ENCODE measurements at regions not wholly inside any gene's neighbourhood (a gene's known extent, or its start where the extent isn't known, plus 50 kb on each side); places are given as distances from the start of the nearest gene placed in this dataset.

DNA sequence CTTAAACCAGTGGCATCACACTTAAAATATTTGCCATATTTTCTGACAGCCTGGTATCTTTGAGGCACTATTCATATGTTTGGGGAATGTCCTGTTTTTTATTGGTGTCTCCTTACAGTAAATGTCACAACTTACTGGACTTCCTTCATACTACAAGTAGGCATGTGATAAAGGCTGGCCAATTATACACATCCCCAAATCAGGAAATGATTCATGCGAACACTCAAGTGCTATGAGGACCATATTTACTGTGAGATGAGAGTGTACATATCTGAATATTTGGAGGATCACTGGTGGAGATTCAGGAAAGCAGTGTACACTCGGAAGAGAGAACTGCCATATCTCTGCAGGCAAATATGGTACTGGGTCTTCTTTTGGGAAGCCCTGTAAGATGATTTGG is 913.8 kb upstream of the CHORDC1 start:
- Mint-ChIP-seq H3K27me3 (ENCODE audit: low read depth in 2 of 2) (no peaks in the 10 kb centered on the region), H3K4me3 (no peak overlapping the region), H3K27ac (no peak overlapping the region), H3K9me3 (peaks cover 10 to 11% of the 10 kb centered on the region in 2 donors), H3K36me3 (no peaks in the 10 kb centered on the region), H3K4me1 (no peaks in the 10 kb centered on the region)
- Histone ChIP-seq H3K36me3 (ENCODE audit: control insufficient read depth, insufficient read depth, low read length) (no peaks in the 10 kb centered on the region), H3K27ac (ENCODE audit: low read length) (no peak overlapping the region), H3K9me3 (ENCODE audit: control insufficient read depth, insufficient read depth, low read length) (peaks cover 2% of the 10 kb centered on the region), H3K4me3 (ENCODE audit: low read length) (no peak overlapping the region), H3K27me3 (ENCODE audit: control insufficient read depth, insufficient read depth, low read length) (no peaks in the 10 kb centered on the region), H3K4me1 (ENCODE audit: control insufficient read depth, insufficient read depth, low read length) (no peaks in the 10 kb centered on the region)
- no peak for DNase-seq
- 84% methylated on average over 2 of the region's 2 CpGs for WGBS (ENCODE audit: insufficient coverage)
- no peak for ATAC-seq
- TF ChIP-seq, protein P1, sequence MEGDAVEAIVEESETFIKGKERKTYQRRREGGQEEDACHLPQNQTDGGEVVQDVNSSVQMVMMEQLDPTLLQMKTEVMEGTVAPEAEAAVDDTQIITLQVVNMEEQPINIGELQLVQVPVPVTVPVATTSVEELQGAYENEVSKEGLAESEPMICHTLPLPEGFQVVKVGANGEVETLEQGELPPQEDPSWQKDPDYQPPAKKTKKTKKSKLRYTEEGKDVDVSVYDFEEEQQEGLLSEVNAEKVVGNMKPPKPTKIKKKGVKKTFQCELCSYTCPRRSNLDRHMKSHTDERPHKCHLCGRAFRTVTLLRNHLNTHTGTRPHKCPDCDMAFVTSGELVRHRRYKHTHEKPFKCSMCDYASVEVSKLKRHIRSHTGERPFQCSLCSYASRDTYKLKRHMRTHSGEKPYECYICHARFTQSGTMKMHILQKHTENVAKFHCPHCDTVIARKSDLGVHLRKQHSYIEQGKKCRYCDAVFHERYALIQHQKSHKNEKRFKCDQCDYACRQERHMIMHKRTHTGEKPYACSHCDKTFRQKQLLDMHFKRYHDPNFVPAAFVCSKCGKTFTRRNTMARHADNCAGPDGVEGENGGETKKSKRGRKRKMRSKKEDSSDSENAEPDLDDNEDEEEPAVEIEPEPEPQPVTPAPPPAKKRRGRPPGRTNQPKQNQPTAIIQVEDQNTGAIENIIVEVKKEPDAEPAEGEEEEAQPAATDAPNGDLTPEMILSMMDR (IDR thresholded peaks at IDR 0.05) = no peak
- intact Hi-C loops (cut with micrococcal nuclease) = no loop called here

GRCh38 chr11:91133361-91133760 is 910.5 kb upstream of the CHORDC1 start:
- no peaks in the 10 kb centered on the region for H3K27me3 Mint-ChIP-seq (ENCODE audit: low read depth in 2 of 2)
- no peak overlapping the region for H3K27ac Mint-ChIP-seq
- no peaks in the 10 kb centered on the region for H3K36me3 ChIP-seq (ENCODE audit: control insufficient read depth, insufficient read depth, low read length)
- no peaks in the 10 kb centered on the region for H3K27me3 ChIP-seq (ENCODE audit: control insufficient read depth, insufficient read depth, low read length)
- H3K4me1 Mint-ChIP-seq = no peaks in the 10 kb centered on the region
- no peak overlapping the region for H3K4me3 ChIP-seq (ENCODE audit: low read length)
- intact Hi-C loops (cut with micrococcal nuclease) = no loop called here
- no peak for ATAC-seq
- no peak overlapping the region for H3K4me3 Mint-ChIP-seq
- TF ChIP-seq, protein P1 (IDR thresholded peaks at IDR 0.05) = no peak
- no peak overlapping the region for H3K27ac ChIP-seq (ENCODE audit: low read length)
- peaks cover 7 to 10% of the 10 kb centered on the region in 2 donors for H3K9me3 Mint-ChIP-seq
- no peaks in the 10 kb centered on the region for H3K4me1 ChIP-seq (ENCODE audit: control insufficient read depth, insufficient read depth, low read length)
- peaks cover 2% of the 10 kb centered on the region for H3K9me3 ChIP-seq (ENCODE audit: control insufficient read depth, insufficient read depth, low read length)
- DNase-seq = no peak
- no peaks in the 10 kb centered on the region for H3K36me3 Mint-ChIP-seq

DNA sequence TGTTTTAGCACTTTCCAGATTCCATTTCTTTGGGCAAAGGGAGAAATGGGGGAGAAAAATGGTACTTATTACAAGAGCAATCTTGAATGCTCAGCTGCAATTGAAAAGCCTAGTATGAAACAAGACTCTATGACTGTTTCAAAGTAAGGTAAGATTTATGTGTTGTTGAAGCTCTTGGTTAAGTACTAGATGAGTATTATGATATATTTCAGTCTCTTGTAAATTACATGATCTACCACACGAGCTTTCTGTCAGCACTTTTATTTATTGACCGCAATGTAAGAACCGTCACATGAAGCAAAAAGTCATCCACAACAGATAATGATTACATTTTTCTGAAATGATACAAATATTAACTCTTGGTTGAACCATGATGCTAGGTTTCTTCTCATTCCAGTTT is 906.7 kb upstream of the CHORDC1 start:
- Mint-ChIP-seq H3K27me3 (ENCODE audit: low read depth in 2 of 2) (no peaks in the 10 kb centered on the region), H3K4me1 (no peaks in the 10 kb centered on the region), H3K27ac (no peak overlapping the region), H3K9me3 (peaks cover 10 to 12% of the 10 kb centered on the region in 2 donors), H3K4me3 (no peak overlapping the region), H3K36me3 (no peaks in the 10 kb centered on the region)
- TF ChIP-seq, protein P1 (IDR thresholded peaks at IDR 0.05) = no peak
- WGBS (ENCODE audit: insufficient coverage) = 100% methylated on average over 2 of the region's 3 CpGs
- Histone ChIP-seq H3K4me1 (ENCODE audit: control insufficient read depth, insufficient read depth, low read length) (no peaks in the 10 kb centered on the region), H3K9me3 (ENCODE audit: control insufficient read depth, insufficient read depth, low read length) (peaks cover 2% of the 10 kb centered on the region), H3K27ac (ENCODE audit: low read length) (no peak overlapping the region), H3K27me3 (ENCODE audit: control insufficient read depth, insufficient read depth, low read length) (no peaks in the 10 kb centered on the region), H3K4me3 (ENCODE audit: low read length) (no peak overlapping the region), H3K36me3 (ENCODE audit: control insufficient read depth, insufficient read depth, low read length) (no peaks in the 10 kb centered on the region)
- no peak for DNase-seq
- no peak for ATAC-seq
- intact Hi-C loops (cut with micrococcal nuclease) = no loop called here

- TF ChIP-seq, protein P1 (IDR thresholded peaks at IDR 0.05) = no peak
- intact Hi-C loops (cut with micrococcal nuclease) = no loop called here
- Mint-ChIP-seq H3K9me3 (peaks cover 14 to 22% of the 10 kb centered on the region in 2 donors), H3K4me1 (no peaks in the 10 kb centered on the region), H3K36me3 (no peaks in the 10 kb centered on the region), H3K27ac (no peak overlapping the region), H3K4me3 (no peak overlapping the region), H3K27me3 (ENCODE audit: low read depth in 2 of 2) (no peaks in the 10 kb centered on the region)
- ATAC-seq (no peak), DNase-seq (no peak)
- Histone ChIP-seq H3K27ac (ENCODE audit: low read length) (no peak overlapping the region), H3K27me3 (ENCODE audit: control insufficient read depth, insufficient read depth, low read length) (no peaks in the 10 kb centered on the region), H3K4me3 (ENCODE audit: low read length) (no peak overlapping the region), H3K4me1 (ENCODE audit: control insufficient read depth, insufficient read depth, low read length) (no peaks in the 10 kb centered on the region), H3K9me3 (ENCODE audit: control insufficient read depth, insufficient read depth, low read length) (no peaks in the 10 kb centered on the region), H3K36me3 (ENCODE audit: control insufficient read depth, insufficient read depth, low read length) (no peaks in the 10 kb centered on the region)
- 87% methylated on average over 1 of the region's 1 CpG for WGBS (ENCODE audit: insufficient coverage)
These were observed 901.5 kb upstream of the CHORDC1 start for GRCh38 chr11:91124363-91124762.

All from natural killer cell (primary cell).